ENCODE measurements at regions not wholly inside any gene's neighbourhood (a gene's known extent, or its start where the extent isn't known, plus 50 kb on each side); places are given as distances from the start of the nearest gene placed in this dataset.

GRCh38 chr2:196381464-196381863 is 210.1 kb upstream of the STK17B start:
- TF ChIP-seq MAX (IDR thresholded peaks at IDR 0.05) (no peak), TEAD4 (IDR thresholded peaks at IDR 0.05) (no peak), EP300 (IDR thresholded peaks at IDR 0.05; ENCODE audit: borderline replicate concordance) (no peak), CREB1 (IDR thresholded peaks at IDR 0.05; ENCODE audit: low read depth) (no peak), ZBTB7A (IDR thresholded peaks at IDR 0.05; ENCODE audit: low read depth) (no peak)

GRCh38 chr2:196383799-196384198 is 212.4 kb upstream of the STK17B start:
- TF ChIP-seq TAF1 (IDR thresholded peaks at IDR 0.05; ENCODE audit: low read depth): no peak

GRCh38 chr2:196384729-196385128 is 213.4 kb upstream of the STK17B start:
- no peak for TF ChIP-seq CEBPB (IDR thresholded peaks at IDR 0.05)

GRCh38 chr2:196389670-196390069 is 218.3 kb upstream of the STK17B start:
- TF ChIP-seq FOXM1 (IDR thresholded peaks at IDR 0.05; ENCODE audit: borderline replicate concordance, low read depth) (no peak), TCF12 (IDR thresholded peaks at IDR 0.05; ENCODE audit: low read depth) (no peak), EP300 (IDR thresholded peaks at IDR 0.05; ENCODE audit: borderline replicate concordance) (no peak), YY1 (IDR thresholded peaks at IDR 0.05; ENCODE audit: low read depth) (no peak), NFIC (IDR thresholded peaks at IDR 0.05) (no peak), RAD21 (IDR thresholded peaks at IDR 0.05; ENCODE audit: low read depth) (no peak), TAF1 (IDR thresholded peaks at IDR 0.05; ENCODE audit: low read depth) (no peak), REST (IDR thresholded peaks at IDR 0.05; ENCODE audit: low read depth) (no peak)

GRCh38 chr2:196390243-196391148 is 219.1 kb upstream of the STK17B start:
- TF ChIP-seq MAX (IDR thresholded peaks at IDR 0.05) (no peak), NFIC (IDR thresholded peaks at IDR 0.05) (no peak), ZBTB7A (IDR thresholded peaks at IDR 0.05; ENCODE audit: low read depth) (no peak), REST (IDR thresholded peaks at IDR 0.05; ENCODE audit: low read depth) (no peak), YY1 (IDR thresholded peaks at IDR 0.05; ENCODE audit: low read depth) (no peak)

GRCh38 chr2:196391149-196391479 is 219.7 kb upstream of the STK17B start:
- no peak for TF ChIP-seq CREB1 (IDR thresholded peaks at IDR 0.05; ENCODE audit: low read depth)
- TF ChIP-seq NFIC (IDR thresholded peaks at IDR 0.05): no peak
- no peak for TF ChIP-seq REST (IDR thresholded peaks at IDR 0.05; ENCODE audit: low read depth)
- no peak for TF ChIP-seq TCF12 (IDR thresholded peaks at IDR 0.05; ENCODE audit: low read depth)
- TF ChIP-seq FOXM1 (IDR thresholded peaks at IDR 0.05; ENCODE audit: borderline replicate concordance, low read depth): no peak
- TF ChIP-seq TAF1 (IDR thresholded peaks at IDR 0.05; ENCODE audit: low read depth): no peak
- no peak for TF ChIP-seq MAX (IDR thresholded peaks at IDR 0.05)
- TF ChIP-seq EGR1 (IDR thresholded peaks at IDR 0.05): no peak
- TF ChIP-seq YY1 (IDR thresholded peaks at IDR 0.05; ENCODE audit: low read depth): no peak
- TF ChIP-seq EP300 (IDR thresholded peaks at IDR 0.05; ENCODE audit: borderline replicate concordance): no peak
- no peak for TF ChIP-seq RAD21 (IDR thresholded peaks at IDR 0.05; ENCODE audit: low read depth)
- TF ChIP-seq CEBPB (IDR thresholded peaks at IDR 0.05): no peak
- no peak for TF ChIP-seq TEAD4 (IDR thresholded peaks at IDR 0.05)
